Neural cell (in vitro differentiated cells): ENCODE measurements at regions not wholly inside any gene's neighbourhood (a gene's known extent, or its start where the extent isn't known, plus 50 kb on each side); places are given as distances from the start of the nearest gene placed in this dataset.

Experiments
- CTCF ChIP-seq: fragments of 450-650 bp; IDR thresholded peaks from 2 replicates; pipeline ENCODE4 v1.5.1; 2014; ENCODE audit warnings: antibody characterized with exemption, mild to moderate bottlenecking, moderate library complexity; ENCODE audit not compliant: poor library complexity, severe bottlenecking
- EP300 ChIP-seq: fragments of 450-650 bp; conservative IDR thresholded peaks from 2 replicates; pipeline ENCODE4 v1.6.1; 2014; ENCODE audit warnings: antibody characterized with exemption, mild to moderate bottlenecking, moderate library complexity; ENCODE audit not compliant: poor library complexity, severe bottlenecking
- EZH2 ChIP-seq: fragments of 200-600, 300-800 bp; shearing (Covaris generic), sonication (generic); IDR thresholded peaks from 2 replicates; pipeline ENCODE4 v1.6.1; 2014; ENCODE audit warnings: antibody characterized with exemption, low read length, borderline replicate concordance, mild to moderate bottlenecking; ENCODE audit not compliant: insufficient read depth, poor library complexity, severe bottlenecking
- POLR2AphosphoS5 ChIP-seq: IDR thresholded peaks from 2 replicates; pipeline ENCODE4 v1.6.1; 2012
- RAD21 ChIP-seq: fragments of 450-650 bp; conservative IDR thresholded peaks from 2 replicates; pipeline ENCODE4 v1.6.1; 2014; ENCODE audit warnings: antibody characterized with exemption, mild to moderate bottlenecking, moderate library complexity
- SMC3 ChIP-seq: fragments of 450-650 bp; conservative IDR thresholded peaks from 2 replicates; pipeline ENCODE4 v1.6.1; 2014; ENCODE audit warnings: antibody characterized with exemption, mild to moderate bottlenecking, moderate library complexity; ENCODE audit not compliant: poor library complexity

- TF ChIP-seq CTCF (no peak), RAD21 (no peak), EP300 (no peak), POLR2AphosphoS5 (no peak), EZH2 (no peak), SMC3 (no peak)
Measured at GRCh38 chr22:48361099-48361639, 1466.5 kb downstream of the BRD1 start.
